ENCODE measurements at regions not wholly inside any gene's neighbourhood (a gene's known extent, or its start where the extent isn't known, plus 50 kb on each side); places are given as distances from the start of the nearest gene placed in this dataset.

DNA sequence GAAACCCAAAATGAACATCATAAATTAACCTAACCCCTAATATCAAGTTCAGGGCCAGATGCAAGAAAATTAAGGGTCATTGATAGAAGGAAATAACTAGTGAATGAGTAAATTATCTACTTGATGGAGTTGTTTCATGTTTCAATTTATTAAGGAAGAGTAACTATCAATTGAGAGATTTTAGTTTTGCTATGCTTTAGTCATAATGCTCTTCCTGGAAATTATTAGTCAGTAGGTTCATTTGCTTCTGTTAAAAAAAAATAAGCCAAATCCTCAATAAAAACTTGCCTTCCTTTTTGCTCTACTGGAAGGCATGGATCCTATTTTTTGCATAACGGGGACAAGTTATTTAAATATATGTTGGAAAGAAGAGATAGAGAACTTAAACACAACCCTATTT is 59.0 kb upstream of the HIF1A start:
- no peak overlapping the region for H3K27ac ChIP-seq (ENCODE audit: insufficient read depth in 1 of 2, low read depth in 1 of 2, low read length in 2 of 2, poor library complexity in 1 of 2, severe bottlenecking in 2 of 2)
- no peaks in the 10 kb centered on the region for H3K27me3 ChIP-seq (replicated peaks in 2 of 5; ENCODE audit: control insufficient read depth in 4 of 5, insufficient read depth in 5 of 5, low read length in 4 of 5)
- ChIA-PET CTCF (interaction anchor here (1.2 to 2.1 kb wide), 2 partner anchors 28 to 94 kb away, joined by 3 to 7 read pairs; no protein-coding TSS in a partner anchor), POLR2A (no interaction called here)
- H3K4me1 ChIP-seq (ENCODE audit: control extremely low read depth in 1 of 4, control insufficient read depth in 4 of 4, insufficient read depth in 4 of 4, low read length in 3 of 4) = no peaks in the 10 kb centered on the region
- H3K9me3 ChIP-seq (ENCODE audit: control extremely low read depth in 1 of 5, control insufficient read depth in 4 of 5, insufficient read depth in 2 of 5, low read depth in 1 of 5, low read length in 4 of 5) = no peaks in the 10 kb centered on the region
- H3K36me3 ChIP-seq (ENCODE audit: control insufficient read depth in 4 of 4, insufficient read depth in 4 of 4, low read length in 3 of 4) = no peaks in the 10 kb centered on the region
- no peak for DNase-seq
- H3K4me3 ChIP-seq (ENCODE audit: control insufficient read depth in 1 of 7, extremely low read depth in 1 of 7, insufficient read depth in 4 of 7, low read depth in 2 of 7, low read length in 6 of 7) = no peak overlapping the region
- no CpG with 5 or more reads among the region's 1 CpG for WGBS (ENCODE audit: insufficient coverage)

DNA sequence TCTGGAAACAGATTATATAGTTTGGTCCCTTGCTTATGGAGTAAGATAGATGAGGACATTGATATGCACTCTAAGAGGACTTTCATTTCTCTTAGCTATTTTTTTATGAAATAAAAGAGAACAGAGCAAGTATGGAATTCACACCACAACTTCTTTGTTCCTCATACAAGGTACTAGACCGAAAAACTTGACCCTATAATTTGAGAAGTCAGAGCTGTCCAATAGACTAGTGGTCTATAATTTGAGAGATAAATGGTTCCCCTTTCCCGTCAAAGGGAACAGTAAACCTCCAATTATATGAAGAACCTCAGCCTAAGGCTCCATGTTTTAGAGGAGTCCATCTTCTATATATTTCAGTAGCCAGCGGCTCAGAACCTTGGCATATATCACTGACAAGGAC is 58.5 kb upstream of the HIF1A start:
- H3K27me3 ChIP-seq (replicated peaks in 2 of 5; ENCODE audit: control insufficient read depth in 4 of 5, insufficient read depth in 5 of 5, low read length in 4 of 5) = no peaks in the 10 kb centered on the region
- POLR2A ChIA-PET = no interaction called here
- no peak overlapping the region for H3K4me3 ChIP-seq (ENCODE audit: control insufficient read depth in 1 of 7, extremely low read depth in 1 of 7, insufficient read depth in 4 of 7, low read depth in 2 of 7, low read length in 6 of 7)
- H3K36me3 ChIP-seq (ENCODE audit: control insufficient read depth in 4 of 4, insufficient read depth in 4 of 4, low read length in 3 of 4) = no peaks in the 10 kb centered on the region
- no peaks in the 10 kb centered on the region for H3K9me3 ChIP-seq (ENCODE audit: control extremely low read depth in 1 of 5, control insufficient read depth in 4 of 5, insufficient read depth in 2 of 5, low read depth in 1 of 5, low read length in 4 of 5)
- H3K27ac ChIP-seq (ENCODE audit: insufficient read depth in 1 of 2, low read depth in 1 of 2, low read length in 2 of 2, poor library complexity in 1 of 2, severe bottlenecking in 2 of 2) = no peak overlapping the region
- CTCF ChIA-PET = interaction anchor here (2.1 kb wide), 1 partner anchor 29 kb away, joined by 7 read pairs; no protein-coding TSS in a partner anchor
- WGBS (ENCODE audit: insufficient coverage) = 80% methylated on average over 1 of the region's 3 CpGs
- DNase-seq = no peak
- no peaks in the 10 kb centered on the region for H3K4me1 ChIP-seq (ENCODE audit: control extremely low read depth in 1 of 4, control insufficient read depth in 4 of 4, insufficient read depth in 4 of 4, low read length in 3 of 4)

DNA sequence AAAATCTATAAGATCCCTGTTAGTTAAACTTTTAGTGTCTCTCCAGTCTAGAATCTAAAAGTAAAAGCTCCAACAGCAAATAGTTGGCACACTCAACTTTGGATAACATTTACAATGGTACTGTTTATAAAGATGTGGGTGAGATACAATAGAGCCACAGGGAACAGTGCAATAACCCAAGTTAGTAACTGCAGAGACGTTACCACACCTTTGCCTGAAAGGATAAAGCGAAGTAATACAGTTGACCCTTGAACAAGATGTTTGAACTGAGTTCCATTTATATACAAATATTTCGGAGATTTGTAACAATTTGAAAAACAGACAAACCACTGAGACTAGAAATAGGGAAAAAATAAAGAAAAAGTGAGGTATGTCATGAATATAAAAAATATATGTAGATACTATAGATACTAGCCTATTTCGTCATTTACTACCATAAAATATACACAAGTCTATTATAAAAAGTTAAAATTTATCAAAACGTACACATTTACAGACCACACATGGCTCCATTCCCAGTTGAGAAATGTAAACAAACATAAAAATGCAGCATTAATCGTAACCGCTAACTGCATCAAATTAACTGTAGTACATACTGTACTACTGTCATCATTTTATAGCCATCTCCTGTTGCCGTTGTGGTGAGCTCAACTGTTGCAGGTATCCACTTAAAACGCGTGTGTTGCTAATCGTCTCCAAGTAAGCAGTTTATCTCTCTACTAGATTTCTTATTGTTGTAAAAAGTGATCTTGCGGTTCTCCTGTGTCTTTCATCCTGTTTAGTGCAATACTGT is 56.5 kb upstream of the HIF1A start:
- Histone ChIP-seq H3K9me3 (ENCODE audit: control extremely low read depth in 1 of 5, control insufficient read depth in 4 of 5, insufficient read depth in 2 of 5, low read depth in 1 of 5, low read length in 4 of 5) (no peaks in the 10 kb centered on the region), H3K27me3 (replicated peaks in 2 of 5; ENCODE audit: control insufficient read depth in 4 of 5, insufficient read depth in 5 of 5, low read length in 4 of 5) (no peaks in the 10 kb centered on the region), H3K4me3 (ENCODE audit: control insufficient read depth in 1 of 7, extremely low read depth in 1 of 7, insufficient read depth in 4 of 7, low read depth in 2 of 7, low read length in 6 of 7) (no peak overlapping the region), H3K27ac (ENCODE audit: insufficient read depth in 1 of 2, low read depth in 1 of 2, low read length in 2 of 2, poor library complexity in 1 of 2, severe bottlenecking in 2 of 2) (no peak overlapping the region), H3K4me1 (ENCODE audit: control extremely low read depth in 1 of 4, control insufficient read depth in 4 of 4, insufficient read depth in 4 of 4, low read length in 3 of 4) (no peaks in the 10 kb centered on the region), H3K36me3 (ENCODE audit: control insufficient read depth in 4 of 4, insufficient read depth in 4 of 4, low read length in 3 of 4) (no peaks in the 10 kb centered on the region)
- 100% methylated on average over 4 of the region's 12 CpGs for WGBS (ENCODE audit: insufficient coverage)
- ChIA-PET POLR2A (no interaction called here), CTCF (interaction anchor here (1.4 to 2.1 kb wide), 2 partner anchors 10 to 31 kb away, joined by 5 to 7 read pairs; no protein-coding TSS in a partner anchor)
- DNase-seq = no peak

DNA sequence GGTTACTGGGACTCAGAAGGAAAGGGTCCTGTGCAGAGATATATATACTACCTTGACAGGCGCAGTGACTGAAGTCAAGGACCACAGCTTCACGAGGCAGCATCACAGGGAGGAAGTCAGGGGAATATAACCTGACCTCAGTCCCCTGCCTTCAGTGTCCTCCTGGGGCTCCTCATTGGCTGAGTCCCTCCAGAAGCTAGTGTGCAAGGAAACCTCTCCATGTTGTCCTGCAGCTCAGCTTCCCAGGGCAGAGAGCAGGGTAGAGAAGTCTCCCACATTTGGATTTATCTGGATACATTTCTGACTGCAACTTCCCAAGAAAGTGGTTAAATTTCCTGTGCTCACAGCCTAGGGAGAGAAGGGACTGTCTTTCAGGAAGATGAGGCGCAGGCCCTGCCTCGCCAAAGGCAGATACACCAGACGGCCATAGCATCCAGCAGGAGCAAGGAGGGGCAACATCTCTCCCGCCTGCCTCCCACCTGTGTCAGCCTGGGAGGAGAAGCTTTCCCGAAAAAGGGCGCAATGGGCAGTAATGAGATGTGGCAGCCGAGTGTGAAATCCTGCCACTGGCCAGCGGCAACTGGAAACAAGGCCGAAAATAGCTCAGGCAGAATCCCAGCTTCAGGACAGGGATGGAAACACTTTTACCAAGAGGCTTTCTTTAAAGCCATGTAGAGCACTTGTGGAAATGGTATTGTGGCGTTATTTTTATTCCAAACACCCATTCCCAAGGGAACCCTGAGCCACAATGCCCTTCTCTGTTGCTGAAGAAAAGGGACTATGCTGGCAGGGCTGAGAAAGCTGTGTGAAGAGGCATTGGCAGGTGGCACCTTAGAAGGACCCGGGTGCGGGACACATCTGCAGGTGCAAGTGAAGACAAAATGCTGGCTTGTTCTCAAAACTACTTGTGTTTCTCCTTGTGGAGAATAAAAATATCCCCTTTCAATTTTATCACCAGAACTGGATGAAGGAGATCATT is 54.9 kb upstream of the HIF1A start:
- Histone ChIP-seq H3K27me3 (replicated peaks in 2 of 5; ENCODE audit: control insufficient read depth in 4 of 5, insufficient read depth in 5 of 5, low read length in 4 of 5) (no peaks in the 10 kb centered on the region), H3K36me3 (ENCODE audit: control insufficient read depth in 4 of 4, insufficient read depth in 4 of 4, low read length in 3 of 4) (no peaks in the 10 kb centered on the region), H3K9me3 (ENCODE audit: control extremely low read depth in 1 of 5, control insufficient read depth in 4 of 5, insufficient read depth in 2 of 5, low read depth in 1 of 5, low read length in 4 of 5) (no peaks in the 10 kb centered on the region), H3K4me1 (ENCODE audit: control extremely low read depth in 1 of 4, control insufficient read depth in 4 of 4, insufficient read depth in 4 of 4, low read length in 3 of 4) (no peaks in the 10 kb centered on the region), H3K4me3 (ENCODE audit: control insufficient read depth in 1 of 7, extremely low read depth in 1 of 7, insufficient read depth in 4 of 7, low read depth in 2 of 7, low read length in 6 of 7) (no peak overlapping the region), H3K27ac (ENCODE audit: insufficient read depth in 1 of 2, low read depth in 1 of 2, low read length in 2 of 2, poor library complexity in 1 of 2, severe bottlenecking in 2 of 2) (no peak overlapping the region)
- WGBS (ENCODE audit: insufficient coverage) = 96% methylated on average over 12 of the region's 14 CpGs
- CTCF ChIA-PET = interaction anchor here (1.4 kb wide), 1 partner anchor 8 kb away, joined by 5 read pairs; no protein-coding TSS in a partner anchor
- DNase-seq = no peak
- POLR2A ChIA-PET = no interaction called here

DNA sequence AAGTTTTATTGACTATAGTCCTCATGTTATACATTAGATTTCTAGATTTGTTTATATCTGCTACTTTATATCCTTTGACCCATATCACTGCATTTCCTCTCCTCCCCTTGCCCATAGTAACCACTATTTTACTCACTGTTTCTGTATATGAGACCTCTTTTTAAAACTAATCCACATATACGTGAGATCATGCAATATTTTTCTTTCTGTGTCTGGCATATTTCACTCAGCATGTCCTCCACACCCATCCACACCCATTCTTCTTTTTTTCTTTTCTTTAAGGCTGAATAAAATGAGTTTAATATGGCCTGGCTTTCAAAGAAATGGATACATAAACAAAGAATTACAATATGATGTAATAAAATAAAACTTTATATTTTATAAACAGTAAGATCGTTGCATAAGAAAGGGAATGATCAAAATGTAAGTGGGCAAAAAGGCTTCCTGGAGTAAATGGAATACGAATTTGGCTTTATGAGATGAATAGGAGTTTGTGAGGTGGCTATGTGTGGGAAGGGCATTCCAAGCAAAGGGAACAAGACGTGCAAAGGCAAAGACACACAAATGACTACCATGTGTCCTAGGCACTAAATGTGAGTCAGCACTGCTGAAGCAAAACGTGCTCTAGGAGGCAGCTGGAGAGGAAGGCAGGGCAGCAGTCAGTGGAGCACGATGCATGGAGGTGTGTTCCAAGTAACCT is 53.2 kb upstream of the HIF1A start:
- Histone ChIP-seq H3K4me3 (ENCODE audit: control insufficient read depth in 1 of 7, extremely low read depth in 1 of 7, insufficient read depth in 4 of 7, low read depth in 2 of 7, low read length in 6 of 7) (no peak overlapping the region), H3K36me3 (ENCODE audit: control insufficient read depth in 4 of 4, insufficient read depth in 4 of 4, low read length in 3 of 4) (no peaks in the 10 kb centered on the region), H3K9me3 (ENCODE audit: control extremely low read depth in 1 of 5, control insufficient read depth in 4 of 5, insufficient read depth in 2 of 5, low read depth in 1 of 5, low read length in 4 of 5) (no peaks in the 10 kb centered on the region), H3K27me3 (replicated peaks in 2 of 5; ENCODE audit: control insufficient read depth in 4 of 5, insufficient read depth in 5 of 5, low read length in 4 of 5) (no peaks in the 10 kb centered on the region), H3K27ac (ENCODE audit: insufficient read depth in 1 of 2, low read depth in 1 of 2, low read length in 2 of 2, poor library complexity in 1 of 2, severe bottlenecking in 2 of 2) (no peak overlapping the region), H3K4me1 (ENCODE audit: control extremely low read depth in 1 of 4, control insufficient read depth in 4 of 4, insufficient read depth in 4 of 4, low read length in 3 of 4) (no peaks in the 10 kb centered on the region)
- WGBS (ENCODE audit: insufficient coverage) = 94% methylated on average over 3 of the region's 6 CpGs
- ChIA-PET CTCF (no interaction called here), POLR2A (no interaction called here)
- DNase-seq = no peak

DNA sequence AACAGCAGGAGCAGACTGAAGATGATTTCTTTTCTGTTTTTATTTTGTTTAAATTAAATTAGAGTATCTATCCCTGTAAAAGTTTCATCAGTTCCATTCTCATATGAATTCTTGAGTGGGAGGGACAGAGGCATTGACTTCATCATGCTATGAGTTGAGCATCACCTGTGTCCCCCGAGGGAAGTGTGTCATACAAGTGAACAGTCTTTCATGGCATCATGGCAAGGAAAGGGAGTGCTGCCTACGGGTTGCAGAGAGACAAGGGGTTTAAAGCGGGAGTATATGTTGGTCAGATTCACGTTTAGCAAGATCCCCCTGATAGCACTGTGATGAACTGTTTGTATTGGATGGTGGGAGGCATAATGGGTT is 52.7 kb upstream of the HIF1A start:
- H3K27me3 ChIP-seq (replicated peaks in 2 of 5; ENCODE audit: control insufficient read depth in 4 of 5, insufficient read depth in 5 of 5, low read length in 4 of 5) = no peaks in the 10 kb centered on the region
- no peaks in the 10 kb centered on the region for H3K9me3 ChIP-seq (ENCODE audit: control extremely low read depth in 1 of 5, control insufficient read depth in 4 of 5, insufficient read depth in 2 of 5, low read depth in 1 of 5, low read length in 4 of 5)
- DNase-seq = no peak
- H3K4me1 ChIP-seq (ENCODE audit: control extremely low read depth in 1 of 4, control insufficient read depth in 4 of 4, insufficient read depth in 4 of 4, low read length in 3 of 4) = no peaks in the 10 kb centered on the region
- WGBS (ENCODE audit: insufficient coverage) = 94% methylated on average over 2 of the region's 4 CpGs
- H3K4me3 ChIP-seq (ENCODE audit: control insufficient read depth in 1 of 7, extremely low read depth in 1 of 7, insufficient read depth in 4 of 7, low read depth in 2 of 7, low read length in 6 of 7) = no peak overlapping the region
- no peak overlapping the region for H3K27ac ChIP-seq (ENCODE audit: insufficient read depth in 1 of 2, low read depth in 1 of 2, low read length in 2 of 2, poor library complexity in 1 of 2, severe bottlenecking in 2 of 2)
- H3K36me3 ChIP-seq (ENCODE audit: control insufficient read depth in 4 of 4, insufficient read depth in 4 of 4, low read length in 3 of 4) = no peaks in the 10 kb centered on the region
- POLR2A ChIA-PET = no interaction called here
- CTCF ChIA-PET = no interaction called here

Measured in common myeloid progenitor, CD34-positive (primary cell).